NCI-H2081 (cell line): ENCODE measurements at regions not wholly inside any gene's neighbourhood (a gene's known extent, or its start where the extent isn't known, plus 50 kb on each side); places are given as distances from the start of the nearest gene placed in this dataset.
"Not testable (repeated sequence)": the region's sequence is repeated elsewhere in the genome, so short reads cannot be mapped to it uniquely, and the experiment has no call there.

Experiments
- DNase-seq, 2 experiments: peaks; one replicate each; lab custom pipeline; 2025; lab: John Stamatoyannopoulos, UW

- DNase-seq: not testable (repeated sequence)
Observed at GRCh38 chr6:133790756-133791155, 98.2 kb upstream of the TCF21 start.

GRCh38 chr6:133795051-133795450 lies 93.9 kb upstream of the TCF21 start:
- DNase-seq: not testable (repeated sequence)

GRCh38 chr6:133796235-133796634 lies 92.7 kb upstream of the TCF21 start:
- no peak for DNase-seq

- DNase-seq: no peak
Observed at GRCh38 chr6:133799043-133799442, 89.9 kb upstream of the TCF21 start.

GRCh38 chr6:133802861-133803260 lies 86.1 kb upstream of the TCF21 start:
- DNase-seq: no peak

- DNase-seq: no peak
Observed at GRCh38 chr6:133804265-133804664, 84.6 kb upstream of the TCF21 start.

- DNase-seq: no peak
Observed at GRCh38 chr6:133805876-133806275, 83.0 kb upstream of the TCF21 start.

DNA sequence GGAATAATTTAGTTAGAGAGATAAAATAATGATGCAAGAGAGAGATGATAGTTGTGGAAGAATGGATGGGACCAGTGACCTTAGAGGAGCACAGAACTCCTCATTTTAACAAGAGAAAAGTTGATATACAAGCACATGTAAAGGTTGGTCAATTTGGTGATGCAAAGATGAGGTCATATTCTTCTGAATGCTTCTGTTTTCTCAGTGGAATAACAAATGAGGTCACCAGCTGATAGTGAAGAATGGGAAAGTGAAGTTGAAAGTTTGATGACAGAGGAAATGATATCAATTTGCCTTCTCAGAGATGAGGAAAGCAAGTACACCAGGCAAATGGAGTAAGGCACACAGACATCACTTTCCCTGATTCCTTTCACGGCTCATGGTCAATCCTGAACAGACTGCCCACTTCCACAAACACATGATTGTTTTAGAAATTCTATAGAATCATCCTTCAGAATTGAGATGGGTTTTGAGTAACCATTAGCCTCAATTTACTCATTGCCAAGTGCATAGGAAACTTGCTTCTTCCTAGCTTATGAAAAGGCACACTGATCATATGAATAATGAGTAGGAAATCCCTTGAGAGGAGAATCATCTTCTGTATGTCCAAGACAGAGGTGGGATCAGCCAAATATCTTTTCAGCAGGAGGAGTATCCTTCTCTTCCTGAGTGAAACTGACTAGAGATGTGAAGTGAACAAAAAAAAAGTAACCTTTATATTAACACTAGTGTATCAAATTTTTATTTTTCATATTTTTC lies 82.4 kb upstream of the TCF21 start:
- DNase-seq: no peak

GRCh38 chr6:133807501-133807900 lies 81.4 kb upstream of the TCF21 start:
- DNase-seq: no peak

GRCh38 chr6:133809406-133809805 lies 79.5 kb upstream of the TCF21 start:
- DNase-seq: no peak

- DNase-seq: no peak
Observed at GRCh38 chr6:133811557-133811956, 77.4 kb upstream of the TCF21 start.

- DNase-seq: not testable (repeated sequence)
Observed at GRCh38 chr6:133812446-133812845, 76.5 kb upstream of the TCF21 start.

- DNase-seq: no peak
Observed at GRCh38 chr6:133814238-133814637, 74.7 kb upstream of the TCF21 start.

- no peak for DNase-seq
Observed at GRCh38 chr6:133814797-133815196, 74.1 kb upstream of the TCF21 start.

GRCh38 chr6:133815313-133815712 lies 73.6 kb upstream of the TCF21 start:
- no peak for DNase-seq

- DNase-seq: no peak
Observed at GRCh38 chr6:133816171-133816570, 72.7 kb upstream of the TCF21 start.

GRCh38 chr6:133817460-133818047 lies 71.4 kb upstream of the TCF21 start:
- DNase-seq: no peak

- no peak for DNase-seq
Observed at GRCh38 chr6:133818320-133818719, 70.6 kb upstream of the TCF21 start.

- DNase-seq: no peak
Observed at GRCh38 chr6:133820208-133820607, 68.7 kb upstream of the TCF21 start.

GRCh38 chr6:133827766-133828165 lies 61.1 kb upstream of the TCF21 start:
- no peak for DNase-seq

DNA sequence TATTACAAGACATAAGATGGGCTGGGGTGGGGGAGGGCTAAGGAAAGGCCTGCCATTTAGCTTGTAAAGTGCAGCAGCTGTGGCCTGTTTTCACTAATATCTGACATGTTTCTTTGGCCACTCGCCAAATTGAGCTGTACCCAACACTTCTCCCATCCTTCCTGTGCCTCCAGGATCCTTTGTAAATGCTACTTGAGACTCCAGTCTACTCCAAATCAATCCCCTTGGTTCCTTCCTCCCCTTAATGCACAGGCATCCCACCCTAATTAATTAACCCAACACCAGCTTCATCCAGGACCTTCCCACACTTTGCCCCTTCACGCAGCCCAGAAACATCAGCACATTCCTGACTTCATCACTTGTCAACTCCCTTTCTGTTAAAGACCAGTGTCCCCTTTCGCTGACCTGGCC lies 55.0 kb upstream of the TCF21 start:
- no peak for DNase-seq

DNA sequence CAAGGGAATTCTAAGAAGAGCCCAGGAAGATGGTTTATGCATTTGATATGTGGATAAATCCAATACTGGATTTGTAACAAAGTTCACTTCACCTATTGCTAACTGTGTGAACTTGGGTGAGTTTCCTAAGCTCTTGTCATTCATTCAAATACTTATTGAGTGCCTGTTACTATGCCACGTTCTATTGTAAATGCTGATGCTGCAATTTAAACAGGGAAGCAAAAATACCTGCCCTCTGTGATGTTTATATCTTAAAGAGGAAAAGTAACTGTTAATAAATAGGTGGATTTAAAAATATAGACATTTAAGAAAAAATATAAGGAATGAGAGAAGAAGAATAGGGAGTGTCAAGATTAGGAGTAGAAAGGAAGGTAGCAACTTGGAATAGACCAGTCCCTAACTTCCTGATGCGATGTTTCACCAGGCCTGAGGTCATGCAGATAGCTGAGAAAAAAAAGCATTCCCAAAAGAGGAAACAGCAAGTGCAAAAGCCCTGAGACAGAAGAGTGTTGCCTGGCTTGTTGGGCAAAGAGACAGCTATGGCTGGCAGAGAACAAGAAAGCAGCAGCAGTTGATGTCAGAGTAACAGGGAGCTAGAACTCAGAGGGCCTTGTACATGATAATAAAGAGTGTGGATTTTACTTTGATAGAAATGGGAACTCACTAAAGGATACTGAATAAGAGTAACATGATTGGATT lies 54.3 kb upstream of the TCF21 start:
- DNase-seq: no peak

- DNase-seq: no peak
Observed at GRCh38 chr6:133835901-133836300, 53.0 kb upstream of the TCF21 start.
